ENCODE measurements at regions not wholly inside any gene's neighbourhood (a gene's known extent, or its start where the extent isn't known, plus 50 kb on each side); places are given as distances from the start of the nearest gene placed in this dataset.
"Not testable (repeated sequence)": the region's sequence is repeated elsewhere in the genome, so short reads cannot be mapped to it uniquely, and the experiment has no call there.

DNA sequence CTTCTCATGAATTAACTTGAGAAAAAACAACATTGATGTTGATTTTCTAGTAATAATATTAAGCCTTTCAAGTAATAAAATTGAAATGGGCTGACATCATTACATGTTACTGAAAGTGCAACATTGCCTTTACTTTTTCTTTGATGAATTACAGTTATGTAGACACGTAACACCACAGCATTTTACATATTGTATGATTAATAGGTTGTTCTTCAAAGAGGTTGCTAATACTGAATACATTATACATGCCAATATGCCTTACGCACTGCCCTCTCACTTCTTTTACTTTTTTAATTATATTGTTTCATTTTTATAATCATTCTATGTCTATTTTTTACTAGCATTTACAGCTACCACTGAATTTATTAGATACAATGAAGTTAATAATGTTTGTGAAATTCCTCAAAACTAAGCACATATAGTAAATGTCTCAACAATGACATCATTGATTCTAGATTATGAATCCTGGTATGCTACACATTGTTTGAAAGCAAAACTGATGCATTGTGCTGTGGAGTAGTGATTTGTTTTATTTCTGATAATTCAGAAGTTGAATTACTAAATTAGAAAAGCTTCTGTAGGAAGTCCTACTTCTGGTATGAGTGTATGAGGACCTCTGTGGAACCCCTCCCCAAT, 464.4 kb upstream of the IZUMO3 start:
- CTCF ChIA-PET = no interaction called here

DNA sequence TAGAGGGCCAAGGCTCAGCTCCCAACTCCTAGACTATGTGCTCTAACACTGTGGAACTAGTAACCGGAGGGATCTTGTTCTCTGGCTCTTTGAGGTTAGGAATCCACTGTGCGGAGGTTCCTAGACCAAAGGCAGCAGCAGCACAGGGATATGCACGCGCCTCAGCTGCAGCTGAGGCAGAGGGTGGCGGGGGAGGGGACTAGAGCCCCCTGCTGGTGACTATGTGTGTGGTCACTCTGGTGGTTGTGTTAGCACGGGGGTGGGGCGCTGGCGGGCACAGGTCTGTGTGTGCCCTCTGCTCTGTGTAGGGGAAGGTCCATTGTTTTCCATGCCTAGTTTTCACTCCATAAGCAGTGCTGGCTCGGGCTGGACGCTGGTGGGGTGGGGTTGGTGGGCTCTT, 458.0 kb upstream of the IZUMO3 start:
- H3K27me3 Mint-ChIP-seq = no peaks in the 10 kb centered on the region
- Histone ChIP-seq H3K4me3 (ENCODE audit: low read length) (no peak overlapping the region), H3K4me1 (ENCODE audit: insufficient read depth, low read length) (no peaks in the 10 kb centered on the region), H3K27me3 (ENCODE audit: control insufficient read depth in 1 of 2, insufficient read depth in 2 of 2, low read length in 2 of 2) (no peaks in the 10 kb centered on the region), H3K27ac (ENCODE audit: low read depth in 1 of 2, low read length in 2 of 2) (no peak overlapping the region), H3K9me3 (ENCODE audit: control insufficient read depth in 1 of 2, insufficient read depth in 1 of 2, low read length in 2 of 2) (peaks cover 0 to 9% of the 10 kb centered on the region in 2 experiments), H3K36me3 (ENCODE audit: insufficient read depth, low read length) (no peaks in the 10 kb centered on the region)
- DNase-seq (no peak), ATAC-seq (ENCODE audit: poor library complexity) (no peak)
- no peak overlapping the region for H3K27ac Mint-ChIP-seq
- ChIA-PET POLR2A (no interaction called here), CTCF (no interaction called here)
- H3K4me1 Mint-ChIP-seq (ENCODE audit: low read depth) = no peaks in the 10 kb centered on the region
- intact Hi-C loops (cut with DNase I, micrococcal nuclease) = no loop called here
- no peak overlapping the region for H3K4me3 Mint-ChIP-seq
- peaks cover 16% of the 10 kb centered on the region for H3K9me3 Mint-ChIP-seq
- no peaks in the 10 kb centered on the region for H3K36me3 Mint-ChIP-seq (ENCODE audit: low read depth)
- TF ChIP-seq, protein P1, sequence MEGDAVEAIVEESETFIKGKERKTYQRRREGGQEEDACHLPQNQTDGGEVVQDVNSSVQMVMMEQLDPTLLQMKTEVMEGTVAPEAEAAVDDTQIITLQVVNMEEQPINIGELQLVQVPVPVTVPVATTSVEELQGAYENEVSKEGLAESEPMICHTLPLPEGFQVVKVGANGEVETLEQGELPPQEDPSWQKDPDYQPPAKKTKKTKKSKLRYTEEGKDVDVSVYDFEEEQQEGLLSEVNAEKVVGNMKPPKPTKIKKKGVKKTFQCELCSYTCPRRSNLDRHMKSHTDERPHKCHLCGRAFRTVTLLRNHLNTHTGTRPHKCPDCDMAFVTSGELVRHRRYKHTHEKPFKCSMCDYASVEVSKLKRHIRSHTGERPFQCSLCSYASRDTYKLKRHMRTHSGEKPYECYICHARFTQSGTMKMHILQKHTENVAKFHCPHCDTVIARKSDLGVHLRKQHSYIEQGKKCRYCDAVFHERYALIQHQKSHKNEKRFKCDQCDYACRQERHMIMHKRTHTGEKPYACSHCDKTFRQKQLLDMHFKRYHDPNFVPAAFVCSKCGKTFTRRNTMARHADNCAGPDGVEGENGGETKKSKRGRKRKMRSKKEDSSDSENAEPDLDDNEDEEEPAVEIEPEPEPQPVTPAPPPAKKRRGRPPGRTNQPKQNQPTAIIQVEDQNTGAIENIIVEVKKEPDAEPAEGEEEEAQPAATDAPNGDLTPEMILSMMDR (IDR thresholded peaks at IDR 0.05) = no peak

More for the DNA sequence above, 464.4 kb upstream of the IZUMO3 start:
- intact Hi-C loops (cut with DNase I, micrococcal nuclease) = no loop called here
- H3K36me3 ChIP-seq (ENCODE audit: insufficient read depth, low read length) = no peaks in the 10 kb centered on the region
- no peak overlapping the region for H3K4me3 ChIP-seq (ENCODE audit: low read length)
- H3K27me3 Mint-ChIP-seq = no peaks in the 10 kb centered on the region
- DNase-seq (no peak), ATAC-seq (ENCODE audit: poor library complexity) (no peak)
- TF ChIP-seq, protein P1 (IDR thresholded peaks at IDR 0.05) = no peak
- no peaks in the 10 kb centered on the region for H3K27me3 ChIP-seq (ENCODE audit: control insufficient read depth in 1 of 2, insufficient read depth in 2 of 2, low read length in 2 of 2)
- no peak overlapping the region for H3K4me3 Mint-ChIP-seq
- POLR2A ChIA-PET = no interaction called here
- H3K4me1 ChIP-seq (ENCODE audit: insufficient read depth, low read length) = no peaks in the 10 kb centered on the region
- H3K9me3 ChIP-seq (ENCODE audit: control insufficient read depth in 1 of 2, insufficient read depth in 1 of 2, low read length in 2 of 2) = no peaks in the 10 kb centered on the region
- H3K9me3 Mint-ChIP-seq = peaks cover 5% of the 10 kb centered on the region
- H3K4me1 Mint-ChIP-seq (ENCODE audit: low read depth) = no peaks in the 10 kb centered on the region
- no peak overlapping the region for H3K27ac Mint-ChIP-seq
- no peak overlapping the region for H3K27ac ChIP-seq (ENCODE audit: low read depth in 1 of 2, low read length in 2 of 2)
- no peaks in the 10 kb centered on the region for H3K36me3 Mint-ChIP-seq (ENCODE audit: low read depth)

DNA sequence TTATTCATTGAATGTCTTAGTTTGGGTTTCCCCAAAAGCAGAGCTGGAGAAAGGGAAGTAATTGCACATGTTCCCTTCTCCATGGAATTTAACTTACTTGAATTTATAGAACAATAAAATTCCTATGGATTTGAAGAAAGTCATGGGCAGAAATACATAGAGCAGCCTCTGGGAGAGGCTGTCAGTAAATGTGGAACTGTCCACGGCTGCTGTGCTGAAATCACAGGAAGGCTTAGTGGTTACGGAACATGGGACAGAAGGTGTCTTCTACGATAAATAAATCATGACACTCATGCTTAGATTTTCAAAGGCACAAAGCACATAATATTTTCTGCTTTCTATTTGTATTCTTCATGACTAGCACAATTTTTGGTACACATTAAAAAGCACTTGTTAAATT, 440.6 kb upstream of the IZUMO3 start:
- Histone ChIP-seq H3K4me3 (ENCODE audit: low read length) (no peak overlapping the region), H3K9me3 (ENCODE audit: control insufficient read depth in 1 of 2, insufficient read depth in 1 of 2, low read length in 2 of 2) (peaks cover 0 to 3% of the 10 kb centered on the region in 2 experiments), H3K27ac (ENCODE audit: low read depth in 1 of 2, low read length in 2 of 2) (no peak overlapping the region), H3K36me3 (ENCODE audit: insufficient read depth, low read length) (no peaks in the 10 kb centered on the region), H3K4me1 (ENCODE audit: insufficient read depth, low read length) (no peaks in the 10 kb centered on the region), H3K27me3 (ENCODE audit: control insufficient read depth in 1 of 2, insufficient read depth in 2 of 2, low read length in 2 of 2) (no peaks in the 10 kb centered on the region)
- Mint-ChIP-seq H3K9me3 (peaks cover 15% of the 10 kb centered on the region), H3K27me3 (no peaks in the 10 kb centered on the region), H3K27ac (no peak overlapping the region), H3K4me1 (ENCODE audit: low read depth) (no peaks in the 10 kb centered on the region), H3K4me3 (no peak overlapping the region), H3K36me3 (ENCODE audit: low read depth) (no peaks in the 10 kb centered on the region)
- ChIA-PET POLR2A (no interaction called here), CTCF (no interaction called here)
- intact Hi-C loops (cut with DNase I, micrococcal nuclease) = no loop called here
- TF ChIP-seq, protein P1 (IDR thresholded peaks at IDR 0.05) = no peak
- no peak for DNase-seq
- ATAC-seq (ENCODE audit: poor library complexity) = no peak

DNA sequence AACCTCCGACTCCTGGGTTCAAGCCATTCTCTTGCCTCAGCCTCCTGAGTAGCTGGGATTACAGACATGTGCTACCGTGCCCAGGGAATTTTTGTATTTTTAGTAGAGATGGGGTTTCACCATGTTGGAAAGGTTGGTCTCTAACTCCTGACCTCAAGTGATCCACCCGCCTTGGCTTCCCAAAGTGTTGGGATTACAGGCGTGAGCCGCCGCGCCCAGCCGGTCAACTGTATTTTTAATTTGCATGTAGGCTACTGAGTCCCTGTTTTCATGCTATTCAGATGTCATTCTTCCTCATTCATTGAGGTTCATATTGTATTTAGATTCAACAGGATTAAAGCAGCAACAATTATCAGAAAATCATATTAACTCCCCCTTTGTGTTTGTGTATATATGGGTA, 425.1 kb upstream of the IZUMO3 start:
- ATAC-seq (ENCODE audit: poor library complexity); H3K27me3 Mint-ChIP-seq; H3K36me3 Mint-ChIP-seq (ENCODE audit: low read depth); CTCF ChIA-PET; H3K27ac ChIP-seq (ENCODE audit: low read depth in 1 of 2, low read length in 2 of 2); H3K36me3 ChIP-seq (ENCODE audit: insufficient read depth, low read length); H3K4me1 ChIP-seq (ENCODE audit: insufficient read depth, low read length); H3K4me3 Mint-ChIP-seq; POLR2A ChIA-PET; intact Hi-C loops (cut with DNase I, micrococcal nuclease); H3K4me1 Mint-ChIP-seq (ENCODE audit: low read depth); H3K27ac Mint-ChIP-seq; DNase-seq; H3K27me3 ChIP-seq (ENCODE audit: control insufficient read depth in 1 of 2, insufficient read depth in 2 of 2, low read length in 2 of 2); H3K4me3 ChIP-seq (ENCODE audit: low read length): not testable (repeated sequence)
- peaks cover 7 to 14% of the 10 kb centered on the region in 2 experiments for H3K9me3 ChIP-seq (ENCODE audit: control insufficient read depth in 1 of 2, insufficient read depth in 1 of 2, low read length in 2 of 2)
- peaks cover 15% of the 10 kb centered on the region for H3K9me3 Mint-ChIP-seq

Measured in CD4-positive, alpha-beta T cell (primary cell).